GM12891 (cell line): ENCODE measurements at regions not wholly inside any gene's neighbourhood (a gene's known extent, or its start where the extent isn't known, plus 50 kb on each side); places are given as distances from the start of the nearest gene placed in this dataset.

Experiments used
- PAX5 ChIP-seq: IDR thresholded peaks from 2 replicates; pipeline ENCODE4 v1.6.1; 2011; ENCODE audit warnings: low read length, moderate library complexity, mild to moderate bottlenecking; ENCODE audit not compliant: insufficient read depth, severe bottlenecking
- POLR2A ChIP-seq: IDR thresholded peaks from 2 replicates; pipeline ENCODE4 v1.6.1; 2011; ENCODE audit warnings: low read depth, low read length, control low read depth
- POLR2AphosphoS5 ChIP-seq: IDR thresholded peaks from 2 replicates; pipeline ENCODE4 v1.6.1; 2011; ENCODE audit warnings: low read depth, low read length, control low read depth
- SPI1 ChIP-seq: IDR thresholded peaks from 2 replicates; pipeline ENCODE4 v1.6.1; 2011; ENCODE audit warnings: low read depth, low read length, control low read depth
- TAF1 ChIP-seq: IDR thresholded peaks from 2 replicates; pipeline ENCODE4 v1.6.1; 2011; ENCODE audit warnings: low read depth, low read length, control low read depth

- TF ChIP-seq SPI1 = no peak
- TF ChIP-seq POLR2A = no peak
- no peak for TF ChIP-seq TAF1
- no peak for TF ChIP-seq POLR2AphosphoS5
- TF ChIP-seq PAX5 = no peak
Observed at GRCh38 chr16:80903616-80904015, 99.2 kb upstream of the CDYL2 start.
